ENCODE measurements at regions not wholly inside any gene's neighbourhood (a gene's known extent, or its start where the extent isn't known, plus 50 kb on each side); places are given as distances from the start of the nearest gene placed in this dataset.

- Mint-ChIP-seq H3K4me3 (ENCODE audit: unreplicated experiment) (no peak overlapping the region), H3K36me3 (ENCODE audit: insufficient read depth, unreplicated experiment) (no peaks in the 10 kb centered on the region), H3K9me3 (ENCODE audit: unreplicated experiment) (no peaks in the 10 kb centered on the region), H3K27me3 (ENCODE audit: insufficient read depth, unreplicated experiment) (peaks cover 12% of the 10 kb centered on the region), H3K27ac (ENCODE audit: low read depth, unreplicated experiment) (no peak overlapping the region), H3K4me1 (ENCODE audit: insufficient read depth, unreplicated experiment) (peaks cover 18% of the 10 kb centered on the region)
- ChIA-PET POLR2A (no interaction called here), CTCF (no interaction called here)
- intact Hi-C loops (cut with micrococcal nuclease), result no loop called here
- no peak for TF ChIP-seq CTCF (IDR thresholded peaks at IDR 0.05; ENCODE audit: unreplicated experiment)
- BruUV-seq (replicated peaks), result no TSS peak
- no peak for DNase-seq (ENCODE audit: unreplicated experiment)
Observed at GRCh38 chr7:113731571-113731970, 187.2 kb downstream of the PPP1R3A start.

GRCh38 chr7:113730309-113730955, 188.4 kb downstream of the PPP1R3A start:
- no peak overlapping the region for H3K27ac Mint-ChIP-seq (ENCODE audit: low read depth, unreplicated experiment)

GRCh38 chr7:113727486-113727885, 191.3 kb downstream of the PPP1R3A start:
- CTCF ChIA-PET, result interaction anchor here (1.5 kb wide), 2 partner anchors 17 to 306 kb away, joined by 4 to 5 read pairs; no protein-coding TSS in a partner anchor
- no peak for TF ChIP-seq CTCF (IDR thresholded peaks at IDR 0.05; ENCODE audit: unreplicated experiment)

More at GRCh38 chr7:113730309-113730955, 188.4 kb downstream of the PPP1R3A start:
- Mint-ChIP-seq H3K4me1 (ENCODE audit: insufficient read depth, unreplicated experiment) (peaks cover 18% of the 10 kb centered on the region), H3K27me3 (ENCODE audit: insufficient read depth, unreplicated experiment) (peaks cover under 1% of the 10 kb centered on the region), H3K4me3 (ENCODE audit: unreplicated experiment) (no peak overlapping the region), H3K9me3 (ENCODE audit: unreplicated experiment) (no peaks in the 10 kb centered on the region), H3K36me3 (ENCODE audit: insufficient read depth, unreplicated experiment) (no peaks in the 10 kb centered on the region)
- POLR2A ChIA-PET, result no interaction called here
- intact Hi-C loops (cut with micrococcal nuclease), result no loop called here
- no peak for TF ChIP-seq CTCF (IDR thresholded peaks at IDR 0.05; ENCODE audit: unreplicated experiment)
- peak; percentile 46 for DNase-seq (ENCODE audit: unreplicated experiment)
- BruUV-seq (replicated peaks), result no TSS peak
- CTCF ChIA-PET, result interaction anchor here (0.8 kb wide), 1 partner anchor 65 kb away, joined by 3 read pairs; no protein-coding TSS in a partner anchor

GRCh38 chr7:113722006-113722405, 196.8 kb downstream of the PPP1R3A start:
- Mint-ChIP-seq H3K9me3 (ENCODE audit: unreplicated experiment) (no peaks in the 10 kb centered on the region), H3K27ac (ENCODE audit: low read depth, unreplicated experiment) (no peak overlapping the region), H3K4me3 (ENCODE audit: unreplicated experiment) (no peak overlapping the region), H3K27me3 (ENCODE audit: insufficient read depth, unreplicated experiment) (no peaks in the 10 kb centered on the region), H3K4me1 (ENCODE audit: insufficient read depth, unreplicated experiment) (no peaks in the 10 kb centered on the region), H3K36me3 (ENCODE audit: insufficient read depth, unreplicated experiment) (no peaks in the 10 kb centered on the region)
- no TSS peak for BruUV-seq (replicated peaks)
- ChIA-PET POLR2A (no interaction called here), CTCF (interaction anchor here (0.6 to 1.0 kb wide), 2 partner anchors 12 to 318 kb away, joined by 3 to 6 read pairs; no protein-coding TSS in a partner anchor)
- intact Hi-C loops (cut with micrococcal nuclease), result no loop called here
- no peak for DNase-seq (ENCODE audit: unreplicated experiment)
- no peak for TF ChIP-seq CTCF (IDR thresholded peaks at IDR 0.05; ENCODE audit: unreplicated experiment)

More at GRCh38 chr7:113727486-113727885, 191.3 kb downstream of the PPP1R3A start:
- Mint-ChIP-seq H3K9me3 (ENCODE audit: unreplicated experiment) (no peaks in the 10 kb centered on the region), H3K27ac (ENCODE audit: low read depth, unreplicated experiment) (no peak overlapping the region), H3K36me3 (ENCODE audit: insufficient read depth, unreplicated experiment) (no peaks in the 10 kb centered on the region), H3K4me3 (ENCODE audit: unreplicated experiment) (no peak overlapping the region), H3K27me3 (ENCODE audit: insufficient read depth, unreplicated experiment) (no peaks in the 10 kb centered on the region), H3K4me1 (ENCODE audit: insufficient read depth, unreplicated experiment) (peaks cover 18% of the 10 kb centered on the region)
- BruUV-seq (replicated peaks), result no TSS peak
- no peak for DNase-seq (ENCODE audit: unreplicated experiment)
- intact Hi-C loops (cut with micrococcal nuclease), result no loop called here
- POLR2A ChIA-PET, result interaction anchor here (0.6 kb wide), 1 partner anchor 714 kb away, joined by 4 read pairs; no protein-coding TSS in a partner anchor
